ENCODE measurements at regions not wholly inside any gene's neighbourhood (a gene's known extent, or its start where the extent isn't known, plus 50 kb on each side); places are given as distances from the start of the nearest gene placed in this dataset.
A peak's percentile ranks its signal among the peaks of the same experiment; 100 is the strongest.
"Not testable (repeated sequence)": the region's sequence is repeated elsewhere in the genome, so short reads cannot be mapped to it uniquely, and the experiment has no call there.

DNA sequence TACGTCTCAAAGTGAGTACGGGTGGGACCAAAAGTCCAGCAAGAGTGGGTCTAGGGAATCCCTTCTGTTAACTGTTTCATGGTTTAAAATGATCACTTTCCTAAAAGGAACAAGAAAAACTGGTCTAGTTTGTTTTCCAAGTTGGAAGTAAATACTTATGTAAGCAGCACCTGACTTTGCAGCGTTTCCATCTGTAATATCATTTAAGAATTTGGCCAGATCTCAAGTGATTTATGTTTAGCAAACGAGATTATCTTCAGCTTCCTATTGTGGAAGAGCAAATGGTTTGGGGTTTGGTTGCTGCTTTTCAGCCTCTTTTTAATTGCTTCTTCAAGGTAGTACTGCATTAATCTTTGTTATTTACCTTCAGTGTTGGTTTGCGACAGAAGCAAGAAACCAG lies 50.4 kb downstream of the FHIP1A start:
- no peak for DNase-seq

DNA sequence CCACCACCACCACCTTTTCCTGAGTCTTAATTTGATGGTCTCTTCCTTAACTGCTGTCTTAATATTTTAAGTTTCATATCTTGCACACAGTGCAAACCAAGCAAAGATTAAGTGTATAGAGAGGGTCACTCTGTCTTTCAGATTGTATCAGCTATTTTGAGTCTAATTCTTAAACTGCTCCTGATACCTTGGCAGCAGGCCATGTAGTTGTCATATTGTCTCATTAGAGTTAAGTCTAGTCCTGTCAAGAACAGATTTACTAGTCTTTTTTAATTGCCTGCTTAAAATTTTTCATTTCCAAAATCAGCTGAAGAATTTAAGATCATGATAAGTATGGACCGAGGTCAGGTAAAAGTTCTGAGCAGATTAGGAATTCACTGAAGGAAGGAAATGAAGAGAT lies 51.5 kb downstream of the FHIP1A start:
- no peak for DNase-seq

DNA sequence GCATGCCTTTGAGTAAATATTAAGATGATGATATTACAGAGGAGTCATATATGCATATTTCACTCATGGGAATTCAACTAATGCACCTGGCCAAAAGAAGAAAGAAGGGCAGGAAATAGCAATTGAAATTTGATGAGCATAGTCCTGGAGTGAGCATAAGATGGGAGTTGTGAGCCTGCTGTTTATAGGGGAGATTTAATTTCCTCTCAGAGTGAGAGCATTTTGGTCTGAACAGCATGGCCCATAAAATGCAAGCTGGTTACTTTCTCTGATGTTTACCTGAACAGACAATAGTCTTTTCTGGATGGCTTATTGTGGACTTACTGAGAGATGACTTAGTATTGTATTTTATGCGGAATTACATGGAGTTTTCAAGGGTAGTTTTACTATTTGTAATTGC lies 53.6 kb downstream of the FHIP1A start:
- DNase-seq: no peak

DNA sequence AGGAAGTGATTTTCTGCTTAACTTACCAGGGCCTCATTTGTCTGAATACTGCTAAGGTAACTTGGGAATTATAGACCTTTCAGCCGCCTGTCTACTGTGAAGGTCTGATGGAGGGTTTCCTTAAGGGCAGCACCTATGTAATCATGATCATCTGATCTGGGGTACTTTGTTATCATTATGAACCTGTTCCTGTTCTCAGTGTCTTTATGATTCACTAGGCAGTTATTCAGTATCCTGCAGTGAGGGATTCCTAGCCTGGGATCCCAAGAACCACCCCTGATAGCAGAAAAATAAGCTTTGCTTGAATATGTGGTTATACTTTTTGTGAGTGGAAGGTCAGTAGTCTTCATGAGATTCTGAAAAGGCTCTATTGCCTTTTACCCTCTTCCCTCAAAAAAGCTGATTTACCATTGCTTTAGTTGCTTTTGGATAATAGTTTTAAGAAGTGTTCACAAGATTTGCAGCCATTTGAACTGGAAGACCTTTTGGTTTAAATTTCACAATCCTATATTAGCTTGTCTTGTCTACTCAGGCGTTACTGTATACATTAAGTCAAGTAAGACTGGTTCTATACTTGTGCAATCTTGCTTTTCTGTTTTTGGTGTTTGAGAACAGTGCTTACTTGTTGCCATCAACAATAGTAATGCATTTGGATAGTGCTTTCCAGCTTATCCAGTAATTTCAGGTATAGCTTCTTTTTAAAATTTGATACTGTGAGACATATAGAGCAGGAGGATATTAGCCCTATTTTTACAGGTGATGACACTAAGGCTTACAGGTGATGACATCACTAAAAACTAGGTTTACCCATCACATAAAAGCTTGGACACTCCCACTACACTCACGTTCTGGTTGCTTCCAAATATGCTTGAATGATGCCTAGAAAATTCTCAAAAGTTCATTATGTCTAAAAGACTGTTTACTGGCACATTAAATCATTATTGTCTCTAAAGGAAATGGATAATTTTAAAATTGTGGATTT lies 60.0 kb downstream of the FHIP1A start:
- DNase-seq: no peak

DNA sequence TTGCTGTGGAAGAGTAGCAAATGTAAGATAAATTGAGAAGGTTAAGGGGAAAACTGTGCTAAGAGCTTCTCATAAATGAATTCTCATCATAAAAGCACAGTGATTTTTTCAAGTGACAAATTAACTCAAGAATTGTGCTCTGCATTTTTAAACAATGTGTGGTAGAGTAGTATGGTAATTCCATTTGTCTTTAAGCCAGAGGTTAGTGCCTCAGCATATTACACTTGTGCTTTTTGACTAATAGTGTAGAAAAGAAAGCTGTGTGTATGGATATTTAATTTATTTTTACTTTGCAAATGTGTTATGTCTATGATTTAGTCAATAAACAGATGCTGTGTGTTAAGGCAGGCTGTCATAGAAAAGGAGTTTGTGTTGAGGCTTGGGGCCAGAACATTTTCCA lies 61.0 kb downstream of the FHIP1A start:
- no peak for DNase-seq

DNA sequence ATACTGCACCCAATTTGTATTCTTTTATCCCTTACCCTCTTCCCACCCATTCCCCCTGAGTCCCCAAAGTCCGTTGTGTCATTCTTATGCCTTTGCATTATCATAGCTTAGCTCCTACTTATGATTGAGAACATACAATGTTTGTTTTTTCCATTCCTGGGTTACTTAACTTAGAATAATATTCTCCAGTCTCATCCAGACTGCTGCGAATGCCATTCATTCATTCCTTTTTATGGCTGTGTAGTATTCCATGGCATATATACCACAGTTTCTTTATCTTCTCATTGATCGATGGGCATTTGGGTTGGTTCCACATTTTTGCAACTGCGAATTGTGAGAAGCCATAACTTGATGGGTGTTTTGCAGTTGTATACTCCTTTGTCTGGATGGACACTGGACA lies 62.8 kb downstream of the FHIP1A start:
- no peak for DNase-seq

DNA sequence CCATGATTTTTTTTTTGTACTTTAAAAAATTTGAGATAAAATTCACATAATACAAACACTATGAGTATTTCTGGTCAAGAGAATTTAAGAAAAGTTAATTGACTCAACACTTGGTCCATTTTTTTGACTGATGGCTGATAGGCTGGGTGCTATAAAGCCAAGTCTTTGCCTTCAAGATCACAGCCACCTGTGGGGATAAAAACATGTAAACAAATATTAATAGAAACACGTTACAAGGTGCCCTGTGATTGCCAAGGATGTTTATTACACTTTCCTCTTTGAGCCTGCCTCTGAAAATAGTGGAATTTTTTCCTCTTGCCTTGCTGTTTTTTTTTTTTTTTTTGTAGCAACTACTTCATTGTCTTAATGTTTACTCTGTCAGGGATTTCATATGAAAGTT lies 63.3 kb downstream of the FHIP1A start:
- no peak for DNase-seq

DNA sequence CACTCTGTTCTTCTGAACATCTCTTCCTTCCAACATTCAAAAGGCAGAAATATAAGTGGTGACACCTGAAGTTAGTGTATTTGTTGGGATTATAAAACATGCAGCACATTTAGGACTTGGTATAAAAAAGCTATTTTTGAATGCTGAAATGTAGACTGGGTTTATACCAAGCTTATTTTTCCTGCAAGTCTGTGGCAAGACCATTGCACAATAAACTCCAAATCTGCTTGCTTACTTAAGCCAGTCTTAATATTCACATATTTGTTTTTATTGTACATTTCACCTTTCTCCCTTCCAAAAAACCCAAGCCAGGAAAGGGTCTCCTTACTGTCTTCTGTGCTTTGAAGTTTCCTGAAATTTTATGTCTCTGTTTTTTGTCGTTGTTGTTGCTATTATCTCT lies 63.7 kb downstream of the FHIP1A start:
- no peak for DNase-seq

DNA sequence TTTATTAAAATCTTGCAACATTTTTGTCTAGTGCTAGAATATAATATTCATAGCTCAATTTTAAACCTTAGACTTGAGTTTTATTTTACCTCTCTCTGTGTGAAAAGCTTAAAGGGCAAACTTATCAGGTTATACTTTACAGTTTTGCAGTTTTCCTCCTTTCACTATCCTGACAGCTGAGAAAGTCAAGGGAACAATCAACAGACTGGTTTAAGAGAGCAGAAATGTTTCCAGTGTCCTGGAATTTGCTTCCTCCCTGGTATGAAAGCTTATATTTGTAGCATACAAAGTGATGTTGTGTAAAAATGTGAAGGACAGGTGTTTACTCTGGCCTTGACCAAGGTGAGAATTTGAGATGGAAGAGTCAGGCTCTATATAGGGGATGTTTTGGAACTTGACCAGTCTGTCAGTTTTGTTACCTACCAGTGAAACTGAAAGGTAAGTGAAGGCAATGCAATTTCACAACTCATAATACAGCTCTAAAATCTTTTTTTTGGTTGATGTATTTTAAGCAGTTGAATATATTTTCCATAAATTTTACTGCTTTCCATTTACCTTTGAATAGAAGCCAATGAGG lies 64.6 kb downstream of the FHIP1A start:
- DNase-seq: no peak

DNA sequence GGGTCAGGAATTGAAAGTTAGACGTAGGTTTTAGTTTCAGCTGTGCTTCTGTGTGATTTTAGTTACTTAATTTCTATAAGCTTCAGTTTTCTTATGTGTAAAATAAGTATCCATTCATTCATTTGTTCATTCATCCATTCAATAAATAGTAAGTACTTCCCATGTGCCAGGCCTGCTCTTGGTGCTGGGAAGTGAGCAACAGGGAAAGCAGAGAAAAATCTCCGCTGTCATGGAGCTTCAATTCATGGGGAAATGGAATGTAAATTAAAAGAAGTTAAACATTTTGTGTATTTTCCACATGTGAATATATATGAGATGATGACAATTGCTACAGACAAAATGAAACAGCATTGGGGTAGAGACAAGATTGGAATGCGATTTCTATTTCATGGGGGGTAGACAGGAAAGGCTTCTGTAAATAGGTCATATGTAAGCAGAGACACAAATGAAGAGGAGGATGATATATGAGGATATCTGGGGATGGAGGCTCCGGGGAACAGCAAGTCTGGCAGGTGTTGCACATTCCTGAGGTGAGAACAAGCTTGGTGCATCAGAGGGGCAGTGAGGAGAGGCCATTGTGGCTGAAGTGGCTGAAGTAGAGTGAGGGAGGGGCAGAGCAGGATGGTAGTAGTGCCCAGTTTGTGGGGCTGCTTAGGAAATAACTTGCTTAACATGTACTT lies 66.2 kb downstream of the FHIP1A start:
- no peak for DNase-seq

DNA sequence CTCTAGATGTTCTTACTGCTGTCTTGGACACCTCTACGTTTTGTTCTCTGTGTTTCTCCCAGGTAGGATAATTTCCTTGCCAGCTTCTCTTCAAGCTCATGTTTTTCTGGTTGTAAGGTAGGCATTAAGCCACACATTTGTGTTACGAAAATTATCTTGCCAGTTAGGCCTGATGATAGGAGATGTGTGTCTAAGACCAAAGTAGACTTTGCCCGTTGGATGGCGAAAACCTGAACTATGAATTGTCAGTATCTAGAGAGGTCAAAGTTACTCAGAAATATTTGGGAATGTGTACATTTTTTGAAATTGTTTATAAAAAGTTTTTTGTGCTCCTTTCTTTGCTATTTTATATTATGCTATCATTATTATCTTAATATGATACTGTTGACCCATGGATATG lies 72.8 kb downstream of the FHIP1A start:
- no peak for DNase-seq

DNA sequence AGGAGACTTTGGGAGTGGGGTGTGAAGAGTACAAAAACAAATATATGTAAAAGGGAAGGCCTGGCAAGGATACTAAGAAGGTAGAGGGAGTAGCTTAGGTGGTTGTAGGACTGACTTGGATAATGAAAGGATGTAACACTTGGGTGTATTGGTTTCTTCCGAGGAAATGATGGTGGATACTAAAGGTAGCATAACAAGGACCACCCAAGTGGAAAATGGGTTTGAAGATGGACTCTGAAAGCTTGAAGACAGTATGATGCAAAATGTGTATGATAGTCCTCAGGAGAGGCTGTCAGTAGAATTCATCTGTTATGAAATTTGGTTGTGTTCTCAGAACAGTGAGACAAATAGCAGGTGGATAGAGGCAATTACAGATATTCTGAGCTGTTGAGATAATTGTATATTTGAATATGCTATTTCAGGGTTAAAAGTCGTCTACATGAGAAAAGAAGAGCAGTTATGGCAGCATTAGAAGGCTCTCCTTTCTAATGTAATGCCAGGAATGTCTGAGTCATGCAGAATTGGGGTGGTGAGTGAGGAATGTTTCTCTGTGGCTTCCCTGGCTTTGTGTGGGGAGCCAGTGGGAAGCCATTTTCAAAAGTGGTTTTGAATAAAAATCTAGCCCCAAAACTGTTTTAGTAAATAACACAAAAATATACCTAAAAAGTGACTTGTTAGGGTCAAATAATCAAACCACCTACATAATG lies 75.6 kb downstream of the FHIP1A start:
- no peak for DNase-seq

DNA sequence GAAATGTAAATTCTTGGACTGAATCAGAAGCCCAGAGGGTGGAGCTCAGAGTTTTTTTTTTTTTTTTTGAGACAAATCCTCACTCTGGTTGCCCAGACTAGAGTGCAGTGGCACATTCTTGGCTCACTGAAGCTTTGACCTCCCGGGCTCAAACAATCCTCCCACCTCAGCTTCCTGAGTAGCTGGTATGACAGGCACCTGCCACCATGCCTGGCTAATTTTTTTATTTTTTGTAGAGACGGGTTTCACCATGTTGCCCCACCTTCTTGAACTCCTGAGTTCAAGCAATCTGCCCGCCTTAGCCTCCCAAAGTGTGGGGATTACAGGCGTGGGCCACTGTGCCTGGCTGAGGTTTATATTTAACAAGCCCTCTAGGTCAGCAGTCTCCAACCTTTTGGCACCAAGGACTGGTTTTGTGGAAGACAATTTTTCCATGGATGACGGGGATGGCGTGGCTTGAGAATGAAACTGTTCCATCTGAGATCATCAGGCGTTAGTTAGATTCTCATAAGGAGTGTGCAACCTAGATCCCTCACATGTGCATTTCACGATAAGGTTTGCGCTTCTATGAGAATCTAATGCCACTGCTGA lies 76.7 kb downstream of the FHIP1A start:
- DNase-seq: no peak

DNA sequence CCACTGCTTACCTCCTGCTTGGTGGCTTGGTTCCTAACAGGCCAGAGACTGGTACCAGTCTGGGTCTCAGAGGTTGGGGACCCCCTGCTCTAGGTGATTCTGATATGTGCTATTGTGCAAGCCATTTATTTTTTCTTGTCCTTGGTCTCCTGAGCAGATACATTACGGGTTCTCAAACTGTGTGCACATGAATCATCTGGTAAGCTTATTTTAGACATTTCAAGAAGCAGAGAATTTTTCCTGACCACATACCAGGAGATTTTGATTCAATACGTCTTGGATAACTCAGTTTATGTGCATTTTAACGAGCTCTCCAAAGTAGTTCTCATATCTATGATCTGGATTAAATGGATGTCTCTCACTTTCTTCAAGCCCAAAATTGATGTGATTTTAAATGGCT lies 77.2 kb downstream of the FHIP1A start:
- no peak for DNase-seq

DNA sequence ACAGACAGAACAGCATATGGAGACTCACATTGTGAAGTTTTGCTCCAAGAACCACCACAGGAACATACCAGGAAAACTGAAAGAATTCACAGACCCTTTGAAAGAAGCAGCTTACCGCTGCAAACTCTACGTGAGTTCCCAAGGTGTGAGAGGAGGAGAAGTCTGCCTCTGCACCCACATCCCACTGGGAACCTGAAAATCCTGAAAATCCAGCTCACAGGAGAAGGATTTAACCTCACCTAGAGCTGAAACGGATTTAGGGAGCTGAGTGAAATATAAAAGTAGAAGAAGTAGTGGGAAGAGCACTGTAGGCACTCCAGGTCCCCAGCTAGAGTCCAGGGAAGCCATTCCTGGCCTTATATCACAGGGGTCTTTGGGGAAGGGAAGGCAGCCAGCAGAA lies 80.0 kb downstream of the FHIP1A start:
- no peak for DNase-seq

DNA sequence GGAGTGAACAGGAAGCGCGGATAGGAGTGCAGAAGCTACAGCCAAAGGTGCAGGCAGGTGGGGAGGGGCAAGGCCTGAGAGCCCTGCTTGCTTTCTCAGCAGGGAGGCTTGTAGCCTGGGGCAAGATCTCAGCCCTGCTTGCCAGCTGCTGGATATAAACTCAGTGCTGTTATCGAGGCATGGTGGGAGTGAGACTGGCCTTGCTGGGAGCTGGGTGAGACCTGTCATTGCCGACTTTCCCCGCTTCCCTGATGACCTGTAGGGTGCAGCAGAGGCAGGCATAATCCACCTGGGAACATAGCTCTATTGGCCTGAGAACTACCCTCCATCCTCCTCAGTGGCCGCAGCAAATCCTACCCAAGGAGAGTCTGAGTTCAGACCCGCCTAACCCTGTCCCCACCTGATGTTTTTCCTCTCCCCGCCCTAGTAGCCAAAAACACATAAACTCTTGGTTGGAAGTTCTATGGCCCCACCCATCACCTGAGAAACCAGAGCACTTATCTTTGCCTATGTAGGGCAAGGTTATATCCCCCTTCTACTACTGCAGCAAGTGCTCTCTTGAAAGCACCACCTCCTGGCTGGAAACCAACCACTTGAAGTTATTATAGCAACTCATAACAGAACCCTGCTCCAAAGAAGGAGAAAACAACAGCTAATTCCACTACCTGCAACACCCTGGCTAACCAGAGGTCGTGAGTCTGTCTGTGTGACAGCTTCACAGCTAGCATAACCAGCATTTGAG lies 80.7 kb downstream of the FHIP1A start:
- peak; percentile 30 for DNase-seq

DNA sequence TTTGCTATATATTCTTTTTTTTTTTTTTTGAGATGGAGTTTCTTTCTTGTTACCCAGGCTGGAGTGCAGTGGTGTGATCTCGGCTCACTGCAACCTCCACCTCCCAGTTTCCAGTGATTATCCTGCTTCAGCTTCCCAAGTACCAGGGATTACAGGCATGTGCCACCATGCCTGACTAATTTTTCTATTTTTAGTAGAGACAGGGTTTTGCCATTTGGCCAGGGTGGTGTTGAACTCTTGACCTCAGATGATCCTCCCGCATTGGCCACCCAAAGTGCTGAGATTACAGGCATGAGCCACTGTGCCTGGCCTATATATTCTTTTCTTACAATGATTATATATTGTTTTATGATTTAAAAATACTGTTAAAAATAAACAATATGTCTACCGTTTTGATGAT lies 86.6 kb downstream of the FHIP1A start:
- DNase-seq: not testable (repeated sequence)

DNA sequence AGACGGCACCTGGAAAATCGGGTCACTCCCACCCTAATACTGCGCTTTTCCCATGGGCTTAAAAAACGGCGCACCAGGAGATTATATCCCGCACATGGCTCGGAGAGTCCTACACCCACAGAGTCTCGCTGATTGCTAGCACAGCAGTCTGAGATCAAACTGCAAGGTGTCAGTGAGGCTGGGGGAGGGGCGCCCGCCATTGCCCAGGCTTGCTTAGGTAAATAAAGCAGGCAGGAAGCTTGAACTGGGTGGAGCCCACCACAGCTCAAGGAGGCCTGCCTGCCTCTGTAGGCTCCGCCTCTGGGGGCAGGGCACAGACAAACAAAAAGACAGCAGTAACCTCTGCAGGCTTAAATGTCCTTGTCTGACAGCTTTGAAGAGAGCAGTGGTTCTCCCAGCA lies 102.6 kb downstream of the FHIP1A start:
- not testable (repeated sequence) for DNase-seq

DNA sequence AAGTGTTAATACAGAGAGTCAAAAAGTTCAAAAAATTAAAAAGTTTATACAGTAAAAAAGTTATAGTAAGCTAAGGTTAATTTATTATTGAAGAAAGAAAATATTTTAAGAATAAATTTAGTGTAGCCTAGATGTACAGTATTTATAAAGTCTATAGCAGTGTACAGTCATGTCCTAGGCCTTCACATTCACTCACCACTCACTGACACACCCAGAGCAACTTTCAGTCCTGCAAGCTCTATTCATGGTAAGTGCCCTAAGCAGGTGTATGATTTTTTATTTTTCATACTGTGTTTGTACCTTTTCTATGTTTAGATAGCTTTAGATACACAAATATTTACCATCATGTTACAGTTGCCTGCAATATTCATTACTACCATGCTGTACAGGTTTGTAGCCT lies 108.9 kb downstream of the FHIP1A start:
- DNase-seq: no peak

DNA sequence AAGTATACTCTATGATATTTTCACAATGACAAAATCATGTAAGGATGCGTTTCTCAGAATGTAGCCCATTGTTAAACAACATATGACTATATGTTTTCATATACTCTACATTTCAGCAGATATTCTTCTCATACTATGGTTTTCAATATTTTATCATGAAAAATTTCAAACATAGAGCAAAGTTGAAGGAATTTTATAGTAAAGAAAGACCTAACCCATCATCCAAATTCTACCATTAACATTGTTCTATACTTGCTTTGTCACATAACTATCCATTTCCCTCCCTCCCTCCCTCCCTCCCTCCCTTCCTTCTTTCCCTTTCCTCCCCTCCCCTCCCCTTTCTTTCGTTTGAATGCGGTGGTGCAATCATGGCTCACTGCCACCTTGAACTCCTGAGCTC lies 109.4 kb downstream of the FHIP1A start:
- no peak for DNase-seq

DNA sequence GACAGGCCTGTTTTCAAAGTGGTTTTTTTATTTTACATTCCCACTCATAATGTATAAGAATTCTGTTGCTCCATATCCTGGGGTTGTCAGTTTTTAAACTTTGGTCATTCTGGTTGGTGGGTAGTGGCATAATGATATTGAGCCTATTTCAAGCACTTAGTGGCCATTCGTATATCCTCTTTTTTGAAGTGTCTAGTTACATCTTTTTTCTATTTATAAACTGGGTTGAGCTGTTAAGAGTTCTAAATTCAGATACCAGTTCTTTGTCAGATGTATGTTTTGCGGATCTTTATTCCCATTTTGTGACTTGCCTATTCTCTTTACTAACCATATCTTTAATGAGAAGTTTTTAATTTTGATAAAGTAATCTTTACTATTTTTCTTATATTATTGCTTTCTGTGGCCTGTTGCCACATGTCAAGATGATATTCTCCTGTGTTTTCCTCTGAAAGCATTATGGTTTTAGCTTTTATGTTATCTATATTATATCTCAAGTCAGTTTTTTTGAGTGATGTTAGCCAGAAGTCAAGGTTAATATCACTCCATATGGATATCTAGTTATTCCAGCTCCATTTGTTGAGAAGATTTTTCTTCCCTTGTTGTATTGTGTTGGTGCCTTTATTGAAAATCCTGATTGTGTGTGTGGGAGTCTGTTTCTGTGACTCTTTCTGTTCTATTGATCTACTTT lies 110.9 kb downstream of the FHIP1A start:
- DNase-seq: no peak

Measured in NCI-H187 treated with DMSO at 0.1 percent for 48 hours (cell line).